GM18517 (cell line): ENCODE measurements at regions not wholly inside any gene's neighbourhood (a gene's known extent, or its start where the extent isn't known, plus 50 kb on each side); places are given as distances from the start of the nearest gene placed in this dataset.

Experiments used
- ATAC-seq: cut with Tn5 transposase; IDR thresholded peaks from one replicate; pipeline ENCODE4 v1.9.1; 2021; ENCODE audit warnings: mild to moderate bottlenecking, moderate library complexity; ENCODE audit not compliant: unreplicated experiment

GRCh38 chr3:197353001-197353866, 54.8 kb upstream of the DLG1 start:
- ATAC-seq: no peak

GRCh38 chr3:197352382-197352781, 54.0 kb upstream of the DLG1 start:
- no peak for ATAC-seq

DNA sequence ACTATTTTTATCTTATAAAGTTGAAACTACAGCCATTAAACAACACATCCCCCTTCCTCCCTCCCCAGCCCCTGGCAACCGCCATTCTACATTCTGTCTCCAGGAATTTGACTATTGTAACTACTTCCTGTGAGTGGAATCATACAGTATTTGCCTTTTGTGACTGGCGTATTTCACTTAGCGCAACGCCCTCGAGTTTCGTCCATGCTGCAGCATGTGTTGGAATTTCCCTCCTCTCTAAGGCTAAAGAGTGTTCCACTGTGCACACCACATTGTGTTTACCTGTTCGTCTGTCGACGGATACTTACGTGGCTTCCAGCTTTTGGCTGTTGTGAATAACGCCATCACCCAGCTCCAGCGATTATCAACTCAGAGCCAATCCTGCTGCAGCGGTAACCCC, 52.0 kb upstream of the DLG1 start:
- no peak for ATAC-seq

GRCh38 chr3:197349368-197349767, 51.0 kb upstream of the DLG1 start:
- ATAC-seq: no peak
